H1 (cell line): ENCODE measurements at regions not wholly inside any gene's neighbourhood (a gene's known extent, or its start where the extent isn't known, plus 50 kb on each side); places are given as distances from the start of the nearest gene placed in this dataset.

Source experiments
- CTCF ChIA-PET: fragments of 300-600 bp; sonication (Branson Sonifier 250); formaldehyde crosslinking; loops from one replicate; lab custom pipeline; 2021; ENCODE audit not compliant: partially characterized antibody; lab: Charles Lee
- POLR2A ChIA-PET: fragments of 300-600 bp; sonication (Branson Sonifier 250); formaldehyde crosslinking; loops from one replicate; lab custom pipeline; 2021; ENCODE audit warnings: inconsistent platforms; ENCODE audit not compliant: partially characterized antibody; lab: Charles Lee
- DNase-seq, 2 experiments: peaks; one replicate each; pipeline versions ENCODE4 v3.0.0 to v3.0.0-alpha.2; 2010 to 2022; ENCODE audit warnings: low spot score in 2 of 2, low read depth in 1 of 2, mixed read lengths in 1 of 2
- FAIRE-seq: peaks from 2 replicates; lab custom pipeline; 2011; peaks lifted over from hg19 to GRCh38; lab: Jason Lieb, UNC
- H2AFZ ChIP-seq: 2 replicates; pipeline ENCODE4 v1.8.1; 2012; ENCODE audit warnings: low read length, inconsistent platforms
- H2AK5ac ChIP-seq: 2 replicates; pipeline ENCODE4 v1.6.1; 2013; ENCODE audit warnings: low read depth, low read length
- H2BK120ac ChIP-seq: replicated peaks from 2 replicates; pipeline ENCODE3; 2013; ENCODE audit warnings: low read depth, low read length, inconsistent platforms
- H2BK12ac ChIP-seq: 2 replicates; pipeline ENCODE4 v1.6.1; 2013; ENCODE audit warnings: low read depth, low read length
- H2BK15ac ChIP-seq: 2 replicates; pipeline ENCODE4 v1.6.1; 2013; ENCODE audit warnings: low read length
- H2BK20ac ChIP-seq: 2 replicates; pipeline ENCODE4 v1.6.1; 2013; ENCODE audit warnings: low read length
- H2BK5ac ChIP-seq: 2 replicates; pipeline ENCODE4 v1.6.1; 2013; ENCODE audit warnings: low read depth, low read length
- H3K14ac ChIP-seq: 2 replicates; pipeline ENCODE4 v1.6.1; 2013; ENCODE audit warnings: inconsistent platforms; ENCODE audit not compliant: insufficient read length
- H3K18ac ChIP-seq: 2 replicates; pipeline ENCODE4 v1.6.1; 2013; ENCODE audit warnings: low read length; ENCODE audit errors: extremely low read depth
- H3K23ac ChIP-seq: 2 replicates; pipeline ENCODE4 v1.6.1; 2013; ENCODE audit warnings: inconsistent platforms; ENCODE audit not compliant: insufficient read length
- H3K23me2 ChIP-seq: 2 replicates; pipeline ENCODE4 v1.6.1; 2013; ENCODE audit warnings: low read depth, low read length
- H3K27ac ChIP-seq: 2 replicates; pipeline ENCODE4 v1.6.1; 2011; ENCODE audit warnings: low read depth, low read length, inconsistent platforms
- H3K27me3 ChIP-seq, 4 experiments: replicated peaks in 1 of 4; 1 replicate in 1 of 4; 2 replicates in 3 of 4; pipeline versions ENCODE4 v1.6.1 to v1.8.1; 2011 to 2013; ENCODE audit warnings: low read length in 3 of 4, mild to moderate bottlenecking in 3 of 4, inconsistent platforms in 2 of 4, mixed read lengths in 2 of 4, moderate library complexity in 1 of 4; ENCODE audit not compliant: control insufficient read depth in 3 of 4, insufficient read depth in 3 of 4; ENCODE audit errors: extremely low read depth in 1 of 4
- H3K36me3 ChIP-seq, 4 experiments: 2 replicates each; pipeline versions ENCODE4 v1.6.1 to v1.8.1; 2011 to 2013; ENCODE audit warnings: mild to moderate bottlenecking in 4 of 4, low read length in 3 of 4, moderate library complexity in 2 of 4, control low read depth in 1 of 4, inconsistent platforms in 1 of 4; ENCODE audit not compliant: insufficient read depth in 4 of 4, control insufficient read depth in 2 of 4
- H3K4ac ChIP-seq: replicated peaks from 2 replicates; pipeline ENCODE3; 2013; ENCODE audit warnings: low read length, low read depth, mixed read lengths, inconsistent platforms; ENCODE audit not compliant: insufficient read length
- H3K4me1 ChIP-seq, 4 experiments: replicated peaks in 1 of 4; 1 replicate in 1 of 4; 2 replicates in 3 of 4; pipeline versions ENCODE4 v1.6.1 to v1.8.1; 2011 to 2013; ENCODE audit warnings: low read length in 3 of 4, inconsistent platforms in 2 of 4, mixed read lengths in 1 of 4; ENCODE audit not compliant: insufficient read depth in 4 of 4, control insufficient read depth in 3 of 4
- H3K4me2 ChIP-seq, 2 experiments: 2 replicates each; pipeline versions ENCODE4 v1.6.1 to v1.8.1; 2011 to 2013; ENCODE audit warnings: low read depth in 2 of 2, low read length in 2 of 2, control low read depth in 1 of 2, inconsistent platforms in 1 of 2, mild to moderate bottlenecking in 1 of 2; ENCODE audit not compliant: insufficient read depth in 1 of 2
- H3K4me3 ChIP-seq, 4 experiments: fragments of 200-600, 300-600 bp in 1 of 4; sonication (generic), shearing (Covaris generic), sonication (Bioruptor Twin) in 1 of 4; 2 replicates each; pipeline versions ENCODE4 v1.5.1 to v1.8.1; 2011 to 2016; ENCODE audit warnings: low read length in 4 of 4, low read depth in 3 of 4, control low read depth in 2 of 4, inconsistent platforms in 2 of 4, mild to moderate bottlenecking in 2 of 4, mixed read lengths in 1 of 4, moderate library complexity in 1 of 4; ENCODE audit not compliant: insufficient read depth in 2 of 4; ENCODE audit errors: extremely low read depth in 1 of 4
- H3K56ac ChIP-seq: replicated peaks from 2 replicates; pipeline ENCODE3; 2013; ENCODE audit warnings: low read depth, mild to moderate bottlenecking, mixed read lengths, low read length, inconsistent platforms; ENCODE audit not compliant: insufficient read length
- H3K79me1 ChIP-seq: 2 replicates; pipeline ENCODE4 v1.6.1; 2013; ENCODE audit warnings: low read depth, low read length, control low read depth
- H3K79me2 ChIP-seq, 2 experiments: 2 replicates each; pipeline versions ENCODE4 v1.6.1 to v1.8.1; 2012 to 2013; ENCODE audit warnings: low read length in 2 of 2, mild to moderate bottlenecking in 2 of 2, inconsistent platforms in 1 of 2; ENCODE audit not compliant: insufficient read depth in 2 of 2, control insufficient read depth in 1 of 2
- H3K9ac ChIP-seq, 4 experiments: replicated peaks in 1 of 4; 1 replicate in 1 of 4; 2 replicates in 3 of 4; pipeline versions ENCODE4 v1.6.1 to v1.8.1; 2011 to 2013; ENCODE audit warnings: low read depth in 3 of 4, low read length in 3 of 4, control low read depth in 2 of 4, mild to moderate bottlenecking in 2 of 4, moderate library complexity in 2 of 4, inconsistent platforms in 1 of 4; ENCODE audit errors: extremely low read depth in 1 of 4
- H3K9me3 ChIP-seq, 2 experiments: 2 replicates each; pipeline versions ENCODE4 v1.6.1 to v1.8.1; 2012 to 2013; ENCODE audit warnings: mild to moderate bottlenecking in 2 of 2, moderate library complexity in 2 of 2, control low read depth in 1 of 2, inconsistent platforms in 1 of 2, low read depth in 1 of 2, low read length in 1 of 2, mixed read lengths in 1 of 2; ENCODE audit not compliant: insufficient read depth in 2 of 2
- H4K20me1 ChIP-seq, 2 experiments: replicated peaks in 1 of 2; 2 replicates each; pipeline versions ENCODE3 to v1.8.1; 2011 to 2013; ENCODE audit warnings: inconsistent platforms in 2 of 2, low read length in 2 of 2, mild to moderate bottlenecking in 1 of 2; ENCODE audit not compliant: insufficient read depth in 2 of 2, control insufficient read depth in 1 of 2
- H4K5ac ChIP-seq: 2 replicates; pipeline ENCODE4 v1.6.1; 2013; ENCODE audit warnings: low read length, low read depth, mixed read lengths, inconsistent platforms; ENCODE audit not compliant: insufficient read length
- H4K8ac ChIP-seq: 2 replicates; pipeline ENCODE4 v1.8.0; 2013; ENCODE audit warnings: mild to moderate bottlenecking, moderate library complexity, low read length, inconsistent platforms; ENCODE audit not compliant: insufficient read depth; ENCODE audit errors: extremely low read depth
- H4K91ac ChIP-seq: replicated peaks from 2 replicates; pipeline ENCODE3; 2013; ENCODE audit warnings: low read length, mixed read lengths, inconsistent platforms; ENCODE audit not compliant: insufficient read length
- EP300 ChIP-seq, 2 experiments: IDR thresholded peaks; 1 replicate in 1 of 2; 2 replicates in 1 of 2; pipeline ENCODE4 v1.6.1; 2011 to 2012; ENCODE audit warnings: low read depth in 2 of 2, low read length in 2 of 2, mild to moderate bottlenecking in 2 of 2, borderline replicate concordance in 1 of 2, inconsistent platforms in 1 of 2, moderate library complexity in 1 of 2
- GABPA ChIP-seq: IDR thresholded peaks from 2 replicates; pipeline ENCODE4 v1.6.1; 2011; ENCODE audit warnings: mild to moderate bottlenecking, low read length, moderate library complexity, borderline replicate concordance; ENCODE audit not compliant: insufficient read depth
- JUN ChIP-seq: IDR thresholded peaks from 2 replicates; pipeline ENCODE4 v1.6.1; 2011; ENCODE audit warnings: low read depth, mild to moderate bottlenecking, improper control_type of control experiment, low read length
- KDM4A ChIP-seq: IDR thresholded peaks from one replicate; pipeline ENCODE4 v1.7.1; 2012; ENCODE audit warnings: low read depth, mild to moderate bottlenecking, moderate library complexity, low read length, inconsistent platforms; ENCODE audit not compliant: severe bottlenecking
- RAD21 ChIP-seq, 2 experiments: IDR thresholded peaks in 1 of 2; conservative IDR thresholded peaks in 1 of 2; 2 replicates each; pipeline ENCODE4 v1.6.1; 2011; ENCODE audit warnings: low read depth in 2 of 2, low read length in 2 of 2, improper control_type of control experiment in 1 of 2, inconsistent platforms in 1 of 2, mild to moderate bottlenecking in 1 of 2, moderate library complexity in 1 of 2
- RFX5 ChIP-seq: IDR thresholded peaks from 2 replicates; pipeline ENCODE4 v1.6.1; 2011; ENCODE audit warnings: low read depth, low read length, improper control_type of control experiment, borderline replicate concordance
- RNF2 ChIP-seq: fragments of 200-900, 300-1000 bp; sonication (generic); IDR thresholded peaks from 2 replicates; pipeline ENCODE4 v1.7.1; 2016; ENCODE audit warnings: borderline replicate concordance, low read depth, mild to moderate bottlenecking, antibody characterized with exemption, low read length; ENCODE audit not compliant: poor library complexity, severe bottlenecking; ENCODE audit errors: missing control alignments
- SP1 ChIP-seq: IDR thresholded peaks from 2 replicates; pipeline ENCODE4 v1.6.1; 2011; ENCODE audit warnings: low read depth, low read length
- SP4 ChIP-seq: IDR thresholded peaks from 2 replicates; pipeline ENCODE4 v1.6.1; 2012; ENCODE audit warnings: low read length, inconsistent platforms
- WGBS, 2 experiments: shearing (Covaris generic) in 1 of 2; methylation state at CpG; one replicate each; pipeline versions ENCODE4 v1.1.6 to v1.1.7; 2013 to 2015; ENCODE audit warnings: low lambda C conversion rate in 2 of 2, mixed read lengths in 2 of 2, inconsistent platforms in 1 of 2, low coverage in 1 of 2, missing lambda C conversion rate in 1 of 2; ENCODE audit not compliant: insufficient replicate concordance in 2 of 2, insufficient coverage in 1 of 2, insufficient read length in 1 of 2; ENCODE audit errors: extremely low coverage in 1 of 2, missing lambda C conversion rate in 1 of 2; 5-methylcytosine and 5-hydroxymethylcytosine counted together
- TF ChIP-seq, protein P1 (sequence below): IDR thresholded peaks from 2 replicates; pipeline ENCODE4 v1.6.1; 2012; ENCODE audit warnings: inconsistent platforms
- TF ChIP-seq, protein P2 (sequence below): IDR thresholded peaks from 2 replicates; pipeline ENCODE4 v1.6.1; 2012; ENCODE audit warnings: low read length, inconsistent platforms

DNA sequence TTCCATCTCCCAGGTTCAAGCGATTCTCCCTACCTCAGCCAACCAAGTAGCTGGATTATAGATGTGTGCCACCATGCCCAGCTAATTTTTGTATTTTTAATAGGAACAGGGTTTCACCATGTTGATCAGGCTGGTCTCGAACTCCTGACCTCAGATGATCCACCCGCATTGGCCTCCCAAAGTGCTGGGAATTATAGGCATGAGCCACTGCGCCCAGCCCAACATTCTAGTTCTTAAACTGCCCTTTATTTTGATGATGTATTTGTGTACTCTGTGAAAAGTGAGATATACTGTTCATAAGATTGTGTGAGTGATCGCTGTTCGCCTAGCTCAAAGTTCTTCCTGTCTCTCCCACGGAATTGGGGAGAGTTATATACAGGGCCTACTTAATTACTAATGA lies 93.1 kb downstream of the HFE start:
- peaks cover 3% of the 10 kb centered on the region; the same call in 1 of the 2 replicates for H3K23me2 ChIP-seq
- H3K79me2 ChIP-seq: no peaks in the 10 kb centered on the region
- no peaks in the 10 kb centered on the region for H3K9me3 ChIP-seq
- WGBS, 2 experiments: 83% methylated on average over 7 of the region's 7 CpGs; no CpG with 5 or more reads in 1 of the 2 experiments
- no peak overlapping the region for H3K9ac ChIP-seq
- peaks cover 0 to 10% (median 4%) of the 10 kb centered on the region in 4 experiments; a peak in 5 of 7 replicates for H3K4me1 ChIP-seq
- H3K4me3 ChIP-seq: no peak overlapping the region
- ChIA-PET POLR2A (interaction anchor here (0.7 to 5.8 kb wide), 14 partner anchors 8 to 967 kb away, joined by 3 to 109 read pairs (median 7); a partner anchor contains a TSS), CTCF (interaction anchor here (0.5 kb wide), 1 partner anchor 1601 kb away, joined by 3 read pairs; no protein-coding TSS in a partner anchor)
- no peak overlapping the region for H2BK12ac ChIP-seq
- H3K18ac ChIP-seq: no peak overlapping the region
- no peak overlapping the region for H3K27ac ChIP-seq
- no peak overlapping the region for H2BK5ac ChIP-seq
- H3K14ac ChIP-seq: no peak overlapping the region
- H4K8ac ChIP-seq: no peak overlapping the region
- H2AFZ ChIP-seq: no peak overlapping the region
- no peak overlapping the region for H3K23ac ChIP-seq
- H4K5ac ChIP-seq: no peak overlapping the region
- H3K27me3 ChIP-seq: no peaks in the 10 kb centered on the region
- no peak overlapping the region for H2BK20ac ChIP-seq
- no peaks in the 10 kb centered on the region for H3K36me3 ChIP-seq
- H4K20me1 ChIP-seq: no peaks in the 10 kb centered on the region
- H2BK120ac ChIP-seq: no peak overlapping the region
- no peak overlapping the region for H3K56ac ChIP-seq
- H3K4ac ChIP-seq: no peak overlapping the region
- FAIRE-seq: no peak
- H2BK15ac ChIP-seq: no peak overlapping the region
- no peak overlapping the region for H2AK5ac ChIP-seq
- H3K79me1 ChIP-seq: no peaks in the 10 kb centered on the region
- no peak overlapping the region for H4K91ac ChIP-seq
- no peak overlapping the region for H3K4me2 ChIP-seq
- DNase-seq: no peak
- no peak for TF ChIP-seq JUN
- TF ChIP-seq EP300 (IDR thresholded peaks at IDR 0.05; ENCODE audit: borderline replicate concordance in 1 of 2, low read depth in 2 of 2, low read length in 2 of 2): no peak
- TF ChIP-seq SP1: no peak
- no peak for TF ChIP-seq RNF2
- no peak for TF ChIP-seq RAD21 (IDR thresholded peaks at IDR 0.05 in 1 of 2, conservative IDR thresholded peaks at IDR 0.05 in 1 of 2; ENCODE audit: low read depth in 2 of 2, low read length in 2 of 2)
- TF ChIP-seq SP4: no peak
- TF ChIP-seq GABPA: no peak
- TF ChIP-seq, protein P1, sequence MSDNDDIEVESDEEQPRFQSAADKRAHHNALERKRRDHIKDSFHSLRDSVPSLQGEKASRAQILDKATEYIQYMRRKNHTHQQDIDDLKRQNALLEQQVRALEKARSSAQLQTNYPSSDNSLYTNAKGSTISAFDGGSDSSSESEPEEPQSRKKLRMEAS: no peak
- no peak for TF ChIP-seq KDM4A
- TF ChIP-seq RFX5: no peak
- TF ChIP-seq, protein P2, sequence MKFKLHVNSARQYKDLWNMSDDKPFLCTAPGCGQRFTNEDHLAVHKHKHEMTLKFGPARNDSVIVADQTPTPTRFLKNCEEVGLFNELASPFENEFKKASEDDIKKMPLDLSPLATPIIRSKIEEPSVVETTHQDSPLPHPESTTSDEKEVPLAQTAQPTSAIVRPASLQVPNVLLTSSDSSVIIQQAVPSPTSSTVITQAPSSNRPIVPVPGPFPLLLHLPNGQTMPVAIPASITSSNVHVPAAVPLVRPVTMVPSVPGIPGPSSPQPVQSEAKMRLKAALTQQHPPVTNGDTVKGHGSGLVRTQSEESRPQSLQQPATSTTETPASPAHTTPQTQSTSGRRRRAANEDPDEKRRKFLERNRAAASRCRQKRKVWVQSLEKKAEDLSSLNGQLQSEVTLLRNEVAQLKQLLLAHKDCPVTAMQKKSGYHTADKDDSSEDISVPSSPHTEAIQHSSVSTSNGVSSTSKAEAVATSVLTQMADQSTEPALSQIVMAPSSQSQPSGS: no peak
